Keratinocyte (primary cell): ENCODE measurements at regions not wholly inside any gene's neighbourhood (a gene's known extent, or its start where the extent isn't known, plus 50 kb on each side); places are given as distances from the start of the nearest gene placed in this dataset.

ENCODE experiments used
- DNase-seq: peaks from one replicate; pipeline ENCODE4 v3.0.0-alpha.2; 2011; ENCODE audit warnings: low read depth, missing footprints, low spot score
- FAIRE-seq: peaks from 2 replicates; lab custom pipeline; 2011; peaks lifted over from hg19 to GRCh38; lab: Jason Lieb, UNC
- H2AFZ ChIP-seq: 2 replicates; pipeline ENCODE4 v1.6.0; 2012; ENCODE audit warnings: low read length, control low read depth, inconsistent platforms; ENCODE audit not compliant: control insufficient read depth
- H3K27ac ChIP-seq: 2 replicates; pipeline ENCODE4 v1.5.1; 2011; ENCODE audit warnings: low read length; ENCODE audit not compliant: control insufficient read depth, insufficient read depth
- H3K27me3 ChIP-seq: 3 replicates; pipeline ENCODE4 v1.6.0; 2011; ENCODE audit warnings: low read length; ENCODE audit not compliant: control insufficient read depth, insufficient read depth; ENCODE audit errors: extremely low read depth
- H3K36me3 ChIP-seq, 2 experiments: 2 replicates in 1 of 2; 3 replicates in 1 of 2; pipeline ENCODE4 v1.5.1; 2011; ENCODE audit warnings: low read length in 2 of 2, mild to moderate bottlenecking in 1 of 2; ENCODE audit not compliant: control insufficient read depth in 2 of 2, insufficient read depth in 2 of 2; ENCODE audit errors: extremely low read depth in 1 of 2
- H3K4me1 ChIP-seq: 3 replicates; pipeline ENCODE4 v1.5.1; 2011; ENCODE audit warnings: low read length; ENCODE audit not compliant: control insufficient read depth, insufficient read depth; ENCODE audit errors: extremely low read depth
- H3K4me2 ChIP-seq: 3 replicates; pipeline ENCODE4 v1.6.0; 2011; ENCODE audit warnings: low read depth, low read length; ENCODE audit not compliant: control insufficient read depth, insufficient read depth; ENCODE audit errors: extremely low read depth
- H3K4me3 ChIP-seq, 3 experiments: fragments of 200-600 bp in 1 of 3; sonication (generic) in 1 of 3; 2 replicates in 2 of 3; 3 replicates in 1 of 3; pipeline ENCODE4 v1.5.1; 2011 to 2016; ENCODE audit warnings: low read length in 3 of 3, mild to moderate bottlenecking in 3 of 3, control low read depth in 2 of 3, inconsistent platforms in 1 of 3, low read depth in 1 of 3, mixed read lengths in 1 of 3, mixed run types in 1 of 3, moderate library complexity in 1 of 3; ENCODE audit not compliant: control insufficient read depth in 2 of 3, insufficient read depth in 2 of 3; ENCODE audit errors: extremely low read depth in 1 of 3
- H3K79me2 ChIP-seq: 2 replicates; pipeline ENCODE4 v1.6.0; 2012; ENCODE audit warnings: low read length; ENCODE audit not compliant: control insufficient read depth, insufficient read depth
- H3K9ac ChIP-seq: 3 replicates; pipeline ENCODE4 v1.6.0; 2011; ENCODE audit warnings: low read length; ENCODE audit not compliant: control insufficient read depth, insufficient read depth; ENCODE audit errors: extremely low read depth
- H3K9me1 ChIP-seq: 3 replicates; pipeline ENCODE4 v1.6.0; 2011; ENCODE audit warnings: low read length; ENCODE audit not compliant: control insufficient read depth, insufficient read depth; ENCODE audit errors: extremely low read depth
- H3K9me3 ChIP-seq: 2 replicates; pipeline ENCODE4 v1.5.1; 2012; ENCODE audit warnings: low read depth, low read length; ENCODE audit not compliant: control insufficient read depth
- H4K20me1 ChIP-seq: 3 replicates; pipeline ENCODE4 v1.6.0; 2011; ENCODE audit warnings: low read length; ENCODE audit not compliant: control insufficient read depth, insufficient read depth; ENCODE audit errors: extremely low read depth
- CTCF ChIP-seq, 3 experiments: IDR thresholded peaks in 1 of 3; conservative IDR thresholded peaks in 1 of 3; optimal IDR thresholded peaks in 1 of 3; 2 replicates in 2 of 3; 3 replicates in 1 of 3; pipeline versions ENCODE3 to v1.5.1; 2011; ENCODE audit warnings: low read length in 3 of 3, mild to moderate bottlenecking in 3 of 3, moderate library complexity in 2 of 3, control low read depth in 1 of 3, inconsistent platforms in 1 of 3; ENCODE audit not compliant: insufficient read depth in 2 of 3; ENCODE audit errors: extremely low read depth in 1 of 3
- EZH2 ChIP-seq: IDR thresholded peaks from one replicate; pipeline ENCODE4 v1.6.1; 2012; ENCODE audit warnings: inconsistent platforms, mild to moderate bottlenecking, low read length, moderate library complexity
- dilution Hi-C: fragments of 300-500 bp; cut with MboI; formaldehyde crosslinking; loops from one replicate; pipeline ENCODE4 v1.7.0; 2020; ENCODE audit warnings: low sequenced_read_pairs; ENCODE audit not compliant: extremely low pct_ligation_motif_present

GRCh38 chrX:137852502-137852901 is 286.6 kb downstream of the ZIC3 start:
- no peaks in the 10 kb centered on the region for H3K9me3 ChIP-seq
- H3K27me3 ChIP-seq, result no peaks in the 10 kb centered on the region
- no peak overlapping the region for H2AFZ ChIP-seq
- H3K36me3 ChIP-seq, result no peaks in the 10 kb centered on the region
- TF ChIP-seq EZH2 (no peak), CTCF (optimal IDR thresholded peaks at IDR 0.05 in 1 of 3, IDR thresholded peaks at IDR 0.05 in 1 of 3, conservative IDR thresholded peaks at IDR 0.05 in 1 of 3; ENCODE audit: extremely low read depth in 1 of 3, insufficient read depth in 2 of 3, low read length in 3 of 3) (no peak)
- DNase-seq (no peak), FAIRE-seq (no peak)
- H3K79me2 ChIP-seq, result no peaks in the 10 kb centered on the region
- no peak overlapping the region for H3K9ac ChIP-seq
- dilution Hi-C loops, result no loop called here
- H3K4me3 ChIP-seq, result no peak overlapping the region
- no peak overlapping the region for H3K27ac ChIP-seq
- no peak overlapping the region for H3K4me2 ChIP-seq
- H4K20me1 ChIP-seq, result no peaks in the 10 kb centered on the region
- no peaks in the 10 kb centered on the region for H3K9me1 ChIP-seq
- no peaks in the 10 kb centered on the region for H3K4me1 ChIP-seq

DNA sequence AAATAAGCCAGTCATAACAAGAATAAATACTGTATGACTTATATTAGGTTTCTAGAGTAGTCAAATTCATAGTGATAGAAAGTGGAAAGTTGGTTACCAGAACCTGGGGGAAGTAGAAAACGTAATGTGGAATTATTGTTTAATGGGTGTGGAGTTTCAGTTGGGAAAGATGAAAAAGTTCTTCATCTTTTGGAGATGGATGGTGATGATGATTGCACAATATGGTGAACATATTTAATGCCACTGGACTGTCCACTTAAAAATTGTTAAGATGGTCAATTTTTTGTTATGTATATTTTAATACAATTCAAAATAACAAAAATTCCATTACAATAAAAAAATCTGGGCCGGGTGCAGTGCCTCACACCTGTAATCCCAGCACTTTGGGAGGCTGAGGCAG is 289.6 kb downstream of the ZIC3 start:
- TF ChIP-seq EZH2, result no peak
- TF ChIP-seq CTCF (optimal IDR thresholded peaks at IDR 0.05 in 1 of 3, IDR thresholded peaks at IDR 0.05 in 1 of 3, conservative IDR thresholded peaks at IDR 0.05 in 1 of 3; ENCODE audit: extremely low read depth in 1 of 3, insufficient read depth in 2 of 3, low read length in 3 of 3), result no peak
- Histone ChIP-seq H3K79me2 (no peaks in the 10 kb centered on the region), H3K4me3 (no peak overlapping the region), H3K36me3 (no peaks in the 10 kb centered on the region), H2AFZ (no peak overlapping the region), H3K27me3 (no peaks in the 10 kb centered on the region), H3K9me3 (no peaks in the 10 kb centered on the region), H3K9ac (no peak overlapping the region), H3K4me1 (no peaks in the 10 kb centered on the region), H4K20me1 (no peaks in the 10 kb centered on the region), H3K9me1 (no peaks in the 10 kb centered on the region), H3K27ac (no peak overlapping the region), H3K4me2 (no peak overlapping the region)
- dilution Hi-C loops, result no loop called here
- DNase-seq (no peak), FAIRE-seq (no peak)
